C4-2B (cell line): ENCODE measurements at regions not wholly inside any gene's neighbourhood (a gene's known extent, or its start where the extent isn't known, plus 50 kb on each side); places are given as distances from the start of the nearest gene placed in this dataset.

Source experiments
- ZFX ChIP-seq: fragments of 450-650 bp; IDR thresholded peaks from 2 replicates; pipeline ENCODE4 v1.6.1; 2017
- TF ChIP-seq, protein P1 (sequence below): fragments of 450-650 bp; conservative IDR thresholded peaks from 2 replicates; pipeline ENCODE4 v1.5.1; 2017; ENCODE audit warnings: mild to moderate bottlenecking

DNA sequence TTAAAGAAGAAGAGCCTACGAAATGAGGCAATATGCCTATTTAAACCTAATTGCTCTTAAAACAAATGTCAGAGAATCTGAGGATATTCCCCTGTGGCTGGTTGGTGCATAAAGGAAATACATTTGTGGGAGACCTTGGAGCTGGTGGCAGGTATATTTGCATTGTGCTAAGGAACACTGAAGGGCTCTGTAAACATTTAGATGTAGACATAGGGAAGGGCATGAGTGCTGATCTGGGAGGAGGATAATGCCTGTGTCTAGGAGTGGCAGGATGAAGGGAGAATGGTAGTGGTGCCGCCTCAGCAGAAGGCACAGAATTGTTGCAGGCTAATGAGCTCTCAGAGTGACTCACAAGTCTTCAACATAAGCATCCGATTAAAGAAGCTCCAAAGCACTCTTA lies 85.8 kb downstream of the CD164 start:
- TF ChIP-seq, protein P1, sequence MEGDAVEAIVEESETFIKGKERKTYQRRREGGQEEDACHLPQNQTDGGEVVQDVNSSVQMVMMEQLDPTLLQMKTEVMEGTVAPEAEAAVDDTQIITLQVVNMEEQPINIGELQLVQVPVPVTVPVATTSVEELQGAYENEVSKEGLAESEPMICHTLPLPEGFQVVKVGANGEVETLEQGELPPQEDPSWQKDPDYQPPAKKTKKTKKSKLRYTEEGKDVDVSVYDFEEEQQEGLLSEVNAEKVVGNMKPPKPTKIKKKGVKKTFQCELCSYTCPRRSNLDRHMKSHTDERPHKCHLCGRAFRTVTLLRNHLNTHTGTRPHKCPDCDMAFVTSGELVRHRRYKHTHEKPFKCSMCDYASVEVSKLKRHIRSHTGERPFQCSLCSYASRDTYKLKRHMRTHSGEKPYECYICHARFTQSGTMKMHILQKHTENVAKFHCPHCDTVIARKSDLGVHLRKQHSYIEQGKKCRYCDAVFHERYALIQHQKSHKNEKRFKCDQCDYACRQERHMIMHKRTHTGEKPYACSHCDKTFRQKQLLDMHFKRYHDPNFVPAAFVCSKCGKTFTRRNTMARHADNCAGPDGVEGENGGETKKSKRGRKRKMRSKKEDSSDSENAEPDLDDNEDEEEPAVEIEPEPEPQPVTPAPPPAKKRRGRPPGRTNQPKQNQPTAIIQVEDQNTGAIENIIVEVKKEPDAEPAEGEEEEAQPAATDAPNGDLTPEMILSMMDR = no peak
- TF ChIP-seq ZFX = no peak
